ENCODE measurements at regions not wholly inside any gene's neighbourhood (a gene's known extent, or its start where the extent isn't known, plus 50 kb on each side); places are given as distances from the start of the nearest gene placed in this dataset.

DNA sequence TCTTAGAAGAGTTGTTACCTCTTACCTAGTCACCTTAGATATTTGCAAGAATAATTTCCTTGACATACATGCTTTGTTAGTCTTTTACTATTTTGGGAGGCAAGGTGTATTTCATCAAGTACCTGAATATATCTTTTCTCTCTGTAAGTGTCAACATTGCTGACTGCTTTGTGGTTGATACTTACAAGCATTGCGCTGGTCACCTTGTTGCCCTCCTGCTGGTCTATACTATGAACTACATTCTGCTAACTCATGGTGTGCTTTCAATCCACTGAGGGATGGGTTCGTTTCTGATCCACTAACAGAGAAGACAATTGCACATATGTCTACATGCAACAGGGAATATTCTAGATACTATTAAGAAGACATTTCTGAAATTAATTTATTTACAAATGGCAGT is 837.8 kb upstream of the COBL start:
- Mint-ChIP-seq H3K27ac (no peak overlapping the region), H3K27me3 (no peaks in the 10 kb centered on the region), H3K4me3 (no peak overlapping the region), H3K4me1 (ENCODE audit: low read depth in 2 of 2) (no peaks in the 10 kb centered on the region), H3K36me3 (ENCODE audit: insufficient read depth) (no peaks in the 10 kb centered on the region), H3K9me3 (peaks cover 0 to 12% of the 10 kb centered on the region in 2 donors)
- ATAC-seq (replicated peaks) (no peak), DNase-seq (no peak)

DNA sequence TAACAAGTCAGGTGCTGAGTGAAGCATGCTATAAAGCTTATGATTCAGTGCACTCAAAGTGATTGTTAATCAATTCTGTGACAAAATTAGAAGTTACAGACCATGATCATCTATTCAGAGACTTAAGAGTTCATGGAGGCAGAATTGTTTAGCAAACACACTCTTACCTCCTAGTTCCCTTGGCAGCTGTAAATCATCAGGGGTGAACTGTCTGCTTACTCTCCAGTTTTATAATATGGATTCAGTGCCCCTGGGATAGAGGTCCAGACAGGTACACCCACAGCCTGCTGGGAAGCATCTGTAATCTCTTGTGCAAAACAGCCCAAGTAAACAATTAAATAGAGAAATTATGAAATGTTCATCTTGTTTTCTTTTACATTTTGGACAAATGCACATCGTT is 835.0 kb upstream of the COBL start:
- Mint-ChIP-seq H3K9me3 (peaks cover 0 to 13% of the 10 kb centered on the region in 2 donors), H3K4me3 (no peak overlapping the region), H3K27ac (no peak overlapping the region), H3K4me1 (ENCODE audit: low read depth in 2 of 2) (no peaks in the 10 kb centered on the region), H3K36me3 (ENCODE audit: insufficient read depth) (no peaks in the 10 kb centered on the region), H3K27me3 (no peaks in the 10 kb centered on the region)
- DNase-seq, result no peak
- no peak for ATAC-seq (replicated peaks)

DNA sequence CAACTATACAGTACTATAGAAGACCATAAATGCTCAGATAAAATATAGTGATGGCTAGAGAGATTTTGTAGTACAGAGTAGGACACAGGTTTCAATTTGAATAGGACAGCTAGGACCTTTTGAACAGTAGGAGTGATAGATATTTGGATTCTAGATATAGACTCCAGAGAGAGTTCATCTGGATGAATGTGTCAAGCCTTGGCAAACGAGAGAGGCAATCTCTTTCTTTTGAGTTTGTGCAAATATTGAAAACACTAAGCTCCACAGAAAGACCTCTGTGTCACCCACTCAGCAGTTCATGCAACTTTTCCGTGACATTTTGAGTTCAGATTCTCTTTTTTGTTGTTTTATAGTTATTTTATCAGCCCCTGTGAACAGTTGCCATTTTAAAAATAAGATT is 834.3 kb upstream of the COBL start:
- no peaks in the 10 kb centered on the region for H3K27me3 Mint-ChIP-seq
- no peak for ATAC-seq (replicated peaks)
- H3K27ac Mint-ChIP-seq, result no peak overlapping the region
- H3K9me3 Mint-ChIP-seq, result peaks cover 0 to 13% of the 10 kb centered on the region in 2 donors
- H3K4me3 Mint-ChIP-seq, result no peak overlapping the region
- DNase-seq, result no peak
- H3K4me1 Mint-ChIP-seq (ENCODE audit: low read depth in 2 of 2), result no peaks in the 10 kb centered on the region
- H3K36me3 Mint-ChIP-seq (ENCODE audit: insufficient read depth), result no peaks in the 10 kb centered on the region

DNA sequence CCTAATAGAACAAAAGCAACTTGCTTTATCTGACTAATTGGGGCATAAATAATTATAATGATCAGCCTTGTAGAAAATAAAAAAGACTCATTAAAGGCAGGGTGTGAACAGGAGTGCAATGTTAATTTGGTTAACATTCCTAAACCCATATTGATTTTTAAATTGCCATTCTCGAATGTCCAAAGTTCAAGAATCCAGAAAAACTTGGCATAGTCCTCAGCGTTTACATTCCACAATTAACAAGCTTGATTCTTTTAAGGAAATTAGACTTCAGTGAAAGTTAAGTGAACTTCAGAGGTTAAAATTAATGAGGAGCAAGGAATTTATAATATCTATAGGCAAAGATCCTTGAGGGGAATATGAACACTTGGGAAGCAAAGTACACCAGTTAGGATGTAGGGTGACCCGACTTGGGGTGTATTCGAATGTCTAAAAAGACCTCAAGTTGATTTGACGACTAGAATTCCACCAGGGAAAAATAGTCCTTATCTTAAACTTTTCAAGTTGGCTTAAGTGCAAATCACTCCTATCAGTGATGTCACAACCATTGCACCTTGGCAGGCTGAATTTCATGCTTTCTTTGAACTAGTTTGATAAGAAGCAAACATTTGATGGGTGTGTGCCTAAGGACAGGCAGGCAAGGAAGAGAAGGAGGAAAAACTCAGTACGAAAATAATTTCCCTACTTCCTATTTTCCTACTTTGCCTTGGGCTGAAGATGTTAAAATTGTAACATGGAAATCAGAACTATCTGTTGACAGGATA is 830.4 kb upstream of the COBL start:
- no peaks in the 10 kb centered on the region for H3K27me3 Mint-ChIP-seq
- no peaks in the 10 kb centered on the region for H3K4me1 Mint-ChIP-seq (ENCODE audit: low read depth in 2 of 2)
- H3K4me3 Mint-ChIP-seq, result no peak overlapping the region
- no peak for DNase-seq
- no peak for ATAC-seq (replicated peaks)
- H3K36me3 Mint-ChIP-seq (ENCODE audit: insufficient read depth), result no peaks in the 10 kb centered on the region
- H3K9me3 Mint-ChIP-seq, result peaks cover 0 to 14% of the 10 kb centered on the region in 2 donors
- no peak overlapping the region for H3K27ac Mint-ChIP-seq

DNA sequence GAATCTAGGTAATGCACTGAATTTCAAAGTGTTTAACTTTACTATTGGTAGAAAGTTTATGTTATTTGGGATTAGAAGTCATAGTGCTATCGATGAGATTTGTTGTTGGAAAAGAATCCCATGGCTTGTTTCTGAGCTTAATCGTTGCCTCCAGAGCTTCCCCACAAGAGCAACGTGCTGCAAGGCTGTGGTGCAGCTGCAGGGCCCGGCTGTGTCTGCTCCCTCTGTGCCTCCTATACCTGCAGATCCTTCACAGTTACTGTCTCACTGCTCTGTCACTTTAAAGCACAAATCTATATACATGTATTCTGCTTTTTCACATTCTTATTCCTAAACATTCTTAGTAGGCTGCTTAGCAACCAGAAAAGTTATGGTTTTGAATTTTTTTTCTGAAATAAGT is 826.6 kb upstream of the COBL start:
- Mint-ChIP-seq H3K4me3 (no peak overlapping the region), H3K9me3 (peaks cover 12 to 20% of the 10 kb centered on the region in 2 donors), H3K4me1 (ENCODE audit: low read depth in 2 of 2) (no peaks in the 10 kb centered on the region), H3K27me3 (no peaks in the 10 kb centered on the region), H3K36me3 (ENCODE audit: insufficient read depth) (no peaks in the 10 kb centered on the region), H3K27ac (no peak overlapping the region)
- ATAC-seq (replicated peaks) (no peak), DNase-seq (no peak)

DNA sequence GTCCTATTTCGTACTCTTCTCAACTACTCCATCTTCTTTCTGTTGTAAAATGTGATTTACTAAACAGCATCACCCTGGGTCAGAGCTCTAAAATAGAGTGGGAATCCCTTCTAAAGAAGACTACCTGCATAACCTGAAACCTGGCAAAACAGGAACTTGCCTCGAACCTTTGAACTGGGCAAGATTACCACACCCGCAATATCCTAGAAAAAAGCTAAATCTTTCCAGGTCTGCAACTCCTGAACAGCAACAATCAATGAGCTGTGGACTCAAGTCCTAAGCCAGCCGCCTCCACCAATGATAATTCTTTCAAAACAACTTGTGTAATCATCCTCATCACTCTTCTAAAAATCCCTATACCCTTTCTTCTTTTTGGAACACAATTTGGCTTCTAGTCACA is 824.2 kb upstream of the COBL start:
- no peak for ATAC-seq (replicated peaks)
- H3K9me3 Mint-ChIP-seq, result peaks cover 16 to 28% of the 10 kb centered on the region in 2 donors
- no peak overlapping the region for H3K27ac Mint-ChIP-seq
- no peaks in the 10 kb centered on the region for H3K36me3 Mint-ChIP-seq (ENCODE audit: insufficient read depth)
- H3K4me1 Mint-ChIP-seq (ENCODE audit: low read depth in 2 of 2), result no peaks in the 10 kb centered on the region
- no peaks in the 10 kb centered on the region for H3K27me3 Mint-ChIP-seq
- DNase-seq, result no peak
- H3K4me3 Mint-ChIP-seq, result no peak overlapping the region

DNA sequence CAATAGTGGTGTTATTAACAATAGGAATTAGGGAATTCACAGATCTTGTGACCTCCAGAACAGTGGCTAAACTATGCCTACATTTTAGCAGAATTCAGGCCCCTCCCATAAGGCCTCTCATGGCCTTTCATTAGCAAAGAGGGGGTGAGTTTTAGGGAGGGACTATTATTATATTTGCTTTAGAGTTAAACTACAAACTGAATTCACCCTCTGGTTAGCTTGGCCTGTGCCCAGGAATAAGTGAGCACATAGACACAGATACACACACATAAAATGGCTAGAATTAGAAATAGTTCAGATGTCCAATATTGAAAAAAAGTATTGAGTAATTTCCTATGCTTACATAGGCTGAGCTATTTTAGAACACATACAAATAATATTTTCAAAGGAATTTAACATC is 818.8 kb upstream of the COBL start:
- DNase-seq, result no peak
- peaks cover 8 to 18% of the 10 kb centered on the region in 2 donors for H3K9me3 Mint-ChIP-seq
- H3K36me3 Mint-ChIP-seq (ENCODE audit: insufficient read depth), result no peaks in the 10 kb centered on the region
- no peaks in the 10 kb centered on the region for H3K27me3 Mint-ChIP-seq
- H3K4me1 Mint-ChIP-seq (ENCODE audit: low read depth in 2 of 2), result no peaks in the 10 kb centered on the region
- no peak overlapping the region for H3K27ac Mint-ChIP-seq
- no peak for ATAC-seq (replicated peaks)
- no peak overlapping the region for H3K4me3 Mint-ChIP-seq

DNA sequence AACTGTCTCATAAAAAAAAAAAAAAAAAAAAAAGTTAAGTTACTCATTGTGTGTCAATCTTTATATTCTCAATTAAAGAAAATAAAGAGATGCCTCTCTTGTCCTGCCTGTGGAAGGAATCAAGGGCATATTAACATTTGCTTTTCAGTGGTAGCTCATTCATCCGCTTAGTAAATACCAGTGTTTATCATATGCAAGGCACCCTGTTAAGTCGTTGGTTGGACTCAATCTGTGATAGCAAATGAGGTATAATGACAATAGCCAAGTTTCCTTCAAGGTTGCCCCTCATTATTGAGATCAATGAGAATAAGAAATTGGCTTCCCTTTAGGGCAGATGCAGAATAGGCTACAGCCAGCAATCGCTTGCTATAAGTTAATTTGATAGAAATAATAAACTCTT is 812.7 kb upstream of the COBL start:
- Mint-ChIP-seq H3K9me3 (peaks cover 4 to 7% of the 10 kb centered on the region in 2 donors), H3K27me3 (no peaks in the 10 kb centered on the region), H3K4me1 (ENCODE audit: low read depth in 2 of 2) (no peaks in the 10 kb centered on the region), H3K27ac (no peak overlapping the region), H3K36me3 (ENCODE audit: insufficient read depth) (no peaks in the 10 kb centered on the region), H3K4me3 (no peak overlapping the region)
- ATAC-seq (replicated peaks), result no peak
- no peak for DNase-seq

DNA sequence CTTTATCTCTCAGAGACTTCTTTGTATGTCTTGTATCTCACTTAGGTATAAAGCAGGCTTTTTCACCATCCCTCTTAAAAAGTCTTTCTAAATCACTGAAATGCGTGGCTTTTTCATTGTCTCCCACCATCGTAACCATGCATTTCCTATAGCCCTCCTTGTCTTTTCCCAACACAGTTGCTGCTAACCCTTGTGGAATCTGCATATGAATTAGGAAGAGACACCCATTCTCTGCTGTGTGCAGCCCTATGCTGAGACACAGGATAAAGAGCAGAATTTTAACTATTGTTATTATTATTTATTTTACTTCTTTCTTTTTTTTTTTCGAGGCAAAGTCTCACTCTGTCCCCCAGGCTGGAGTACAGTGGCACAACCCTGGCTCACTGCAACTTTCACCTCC is 804.3 kb upstream of the COBL start:
- Mint-ChIP-seq H3K27ac (no peak overlapping the region), H3K9me3 (peaks cover 6 to 10% of the 10 kb centered on the region in 2 donors), H3K27me3 (no peaks in the 10 kb centered on the region), H3K4me1 (ENCODE audit: low read depth in 2 of 2) (no peaks in the 10 kb centered on the region), H3K4me3 (no peak overlapping the region), H3K36me3 (ENCODE audit: insufficient read depth) (no peaks in the 10 kb centered on the region)
- ATAC-seq (replicated peaks), result no peak
- no peak for DNase-seq

DNA sequence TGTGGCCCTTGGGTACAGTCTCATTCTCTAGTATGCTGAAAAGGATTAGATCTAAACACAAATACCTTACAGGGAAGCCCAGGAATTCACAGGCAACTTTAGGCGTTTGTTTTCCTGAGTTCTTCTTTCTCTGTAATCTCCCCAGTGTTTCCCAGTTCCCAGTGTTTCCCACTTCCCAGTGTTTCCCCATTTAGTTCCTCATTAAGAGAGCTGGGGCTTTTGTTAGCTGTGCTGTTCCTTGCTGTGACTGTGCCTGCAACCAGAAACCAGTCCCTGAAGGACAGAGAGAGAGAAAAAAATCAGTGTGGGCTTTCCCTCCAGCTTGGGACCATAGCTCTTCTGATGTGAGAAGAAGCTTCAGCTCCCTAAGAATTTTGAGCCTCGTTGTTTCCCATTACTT is 802.9 kb upstream of the COBL start:
- DNase-seq, result no peak
- no peaks in the 10 kb centered on the region for H3K36me3 Mint-ChIP-seq (ENCODE audit: insufficient read depth)
- no peak overlapping the region for H3K4me3 Mint-ChIP-seq
- no peaks in the 10 kb centered on the region for H3K4me1 Mint-ChIP-seq (ENCODE audit: low read depth in 2 of 2)
- ATAC-seq (replicated peaks), result no peak
- H3K27ac Mint-ChIP-seq, result no peak overlapping the region
- H3K9me3 Mint-ChIP-seq, result peaks cover 10 to 12% of the 10 kb centered on the region in 2 donors
- H3K27me3 Mint-ChIP-seq, result no peaks in the 10 kb centered on the region

DNA sequence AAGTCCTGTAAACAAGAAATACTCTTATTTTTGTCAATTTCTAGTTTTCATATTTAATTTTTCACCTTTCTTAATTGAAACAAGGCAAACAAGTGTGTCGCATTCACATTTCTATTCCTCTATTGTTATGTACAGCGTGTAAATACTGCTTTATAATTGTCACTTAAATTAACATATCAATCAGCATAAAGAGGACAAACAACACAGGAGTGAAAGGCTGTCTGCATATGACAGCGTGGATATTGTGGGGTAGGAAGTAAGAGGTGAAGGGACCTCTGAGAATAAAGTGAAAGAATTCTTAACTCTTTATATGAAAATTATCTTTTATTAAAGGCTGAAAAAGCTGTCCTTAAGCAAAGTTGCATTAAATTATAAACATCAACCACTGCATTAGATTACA is 797.9 kb upstream of the COBL start:
- Mint-ChIP-seq H3K36me3 (ENCODE audit: insufficient read depth) (no peaks in the 10 kb centered on the region), H3K27me3 (no peaks in the 10 kb centered on the region), H3K4me3 (no peak overlapping the region), H3K4me1 (ENCODE audit: low read depth in 2 of 2) (no peaks in the 10 kb centered on the region), H3K27ac (no peak overlapping the region), H3K9me3 (peaks cover 13 to 22% of the 10 kb centered on the region in 2 donors)
- DNase-seq (no peak), ATAC-seq (replicated peaks) (no peak)

DNA sequence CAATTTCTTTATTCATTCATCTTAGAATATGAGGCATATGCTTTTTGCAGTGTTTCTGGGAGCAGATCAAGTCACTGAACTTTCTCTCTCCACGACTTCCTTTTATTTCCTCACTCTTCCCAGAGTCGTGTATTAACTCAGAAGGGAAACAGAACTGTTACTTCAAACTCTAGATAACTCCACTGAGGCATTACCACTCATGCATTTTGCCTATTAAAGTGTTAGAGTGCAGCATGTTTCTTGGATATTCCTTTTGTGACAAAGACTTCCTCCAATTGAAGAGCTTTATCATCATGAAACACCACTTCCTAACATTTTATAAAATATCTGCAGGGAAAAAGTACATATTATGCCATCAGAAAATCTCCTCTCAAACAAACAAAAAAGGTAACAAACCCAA is 797.4 kb upstream of the COBL start:
- Mint-ChIP-seq H3K4me3 (no peak overlapping the region), H3K9me3 (peaks cover 13 to 26% of the 10 kb centered on the region in 2 donors), H3K4me1 (ENCODE audit: low read depth in 2 of 2) (no peaks in the 10 kb centered on the region), H3K36me3 (ENCODE audit: insufficient read depth) (no peaks in the 10 kb centered on the region), H3K27me3 (no peaks in the 10 kb centered on the region), H3K27ac (no peak overlapping the region)
- ATAC-seq (replicated peaks) (no peak), DNase-seq (no peak)

DNA sequence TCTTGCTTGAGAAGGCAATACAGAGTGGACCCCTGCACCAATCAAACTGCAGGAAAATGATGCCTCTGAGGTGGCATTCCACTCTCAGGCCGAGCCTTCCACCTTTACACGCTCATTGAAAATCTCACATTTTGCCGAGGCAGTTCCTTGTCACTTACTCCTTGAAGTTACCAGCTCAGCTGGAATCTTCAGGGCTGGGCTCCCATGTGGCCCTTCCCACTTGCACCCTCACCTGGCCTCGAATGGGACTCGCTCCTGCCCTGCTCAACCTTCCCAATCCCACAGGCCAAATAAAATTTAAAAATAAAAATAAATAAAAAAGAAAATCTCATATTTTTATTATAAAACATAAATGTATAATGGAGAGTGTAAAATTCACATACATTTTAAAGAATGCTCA is 790.7 kb upstream of the COBL start:
- H3K4me1 Mint-ChIP-seq (ENCODE audit: low read depth in 2 of 2), result no peaks in the 10 kb centered on the region
- H3K27me3 Mint-ChIP-seq, result no peaks in the 10 kb centered on the region
- H3K9me3 Mint-ChIP-seq, result peaks cover 6 to 28% of the 10 kb centered on the region in 2 donors
- H3K27ac Mint-ChIP-seq, result no peak overlapping the region
- no peak overlapping the region for H3K4me3 Mint-ChIP-seq
- no peaks in the 10 kb centered on the region for H3K36me3 Mint-ChIP-seq (ENCODE audit: insufficient read depth)
- DNase-seq (no peak), ATAC-seq (replicated peaks) (no peak)

DNA sequence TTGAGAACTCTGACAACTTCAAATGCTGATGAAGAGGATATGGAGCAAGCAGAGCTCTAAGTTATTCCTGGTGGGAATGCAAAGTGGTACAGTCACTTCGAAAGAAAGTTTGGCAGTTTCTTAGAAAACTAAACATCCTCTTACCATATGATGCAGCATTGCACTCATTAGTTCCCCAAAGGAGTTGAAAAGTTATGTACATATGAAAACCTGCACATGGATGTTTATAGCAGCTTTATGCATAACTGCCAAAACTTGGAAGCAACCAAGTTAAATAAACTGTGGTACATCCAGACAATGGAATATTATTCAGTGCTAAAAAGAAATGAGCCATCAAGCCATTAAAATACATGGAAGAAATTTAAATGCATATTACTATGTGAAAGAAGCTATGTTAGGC is 779.3 kb upstream of the COBL start:
- ATAC-seq (replicated peaks) (no peak), DNase-seq (no peak)
- H3K9me3 Mint-ChIP-seq, result peaks cover 10 to 13% of the 10 kb centered on the region in 2 donors
- no peaks in the 10 kb centered on the region for H3K27me3 Mint-ChIP-seq
- H3K4me3 Mint-ChIP-seq, result no peak overlapping the region
- H3K27ac Mint-ChIP-seq, result no peak overlapping the region
- no peaks in the 10 kb centered on the region for H3K4me1 Mint-ChIP-seq (ENCODE audit: low read depth in 2 of 2)
- no peaks in the 10 kb centered on the region for H3K36me3 Mint-ChIP-seq (ENCODE audit: insufficient read depth)

DNA sequence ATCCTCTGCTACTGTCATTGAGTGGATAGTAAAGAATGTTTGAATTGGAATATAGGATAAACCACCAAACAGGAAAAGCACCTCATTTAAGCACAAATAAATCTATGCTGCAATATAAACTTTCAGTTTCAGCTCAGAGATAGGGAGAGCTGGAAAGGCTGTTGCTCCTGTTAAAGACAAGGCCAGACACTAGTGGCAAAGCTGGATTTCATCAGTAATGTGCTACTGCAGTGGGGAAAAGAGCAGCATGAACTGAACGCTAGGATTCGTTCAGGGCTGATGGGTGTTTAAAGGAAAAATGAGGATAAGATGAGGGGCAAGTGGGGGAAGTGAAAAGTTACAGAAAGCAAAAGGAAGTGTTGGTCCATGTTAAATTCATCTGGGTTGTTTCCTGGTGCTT is 775.4 kb upstream of the COBL start:
- no peak overlapping the region for H3K4me3 Mint-ChIP-seq
- peaks cover 11 to 13% of the 10 kb centered on the region in 2 donors for H3K9me3 Mint-ChIP-seq
- no peaks in the 10 kb centered on the region for H3K27me3 Mint-ChIP-seq
- H3K4me1 Mint-ChIP-seq (ENCODE audit: low read depth in 2 of 2), result no peaks in the 10 kb centered on the region
- ATAC-seq (replicated peaks) (no peak), DNase-seq (no peak)
- no peaks in the 10 kb centered on the region for H3K36me3 Mint-ChIP-seq (ENCODE audit: insufficient read depth)
- no peak overlapping the region for H3K27ac Mint-ChIP-seq
